H1 (cell line): ENCODE measurements at regions not wholly inside any gene's neighbourhood (a gene's known extent, or its start where the extent isn't known, plus 50 kb on each side); places are given as distances from the start of the nearest gene placed in this dataset.

Experiments
- BACH1 ChIP-seq: IDR thresholded peaks from 2 replicates; pipeline ENCODE4 v1.6.1; 2012; ENCODE audit warnings: low read length, improper control_type of control experiment
- BRCA1 ChIP-seq: IDR thresholded peaks from 2 replicates; pipeline ENCODE4 v1.6.1; 2012; ENCODE audit warnings: low read depth, low read length, improper control_type of control experiment
- CHD7 ChIP-seq: fragments of 300-600 bp; sonication (generic); IDR thresholded peaks from 2 replicates; pipeline ENCODE4 v1.7.1; 2012; ENCODE audit warnings: low read length, moderate library complexity, mild to moderate bottlenecking, inconsistent platforms; ENCODE audit not compliant: insufficient replicate concordance
- EP300 ChIP-seq, 2 experiments: IDR thresholded peaks; 1 replicate in 1 of 2; 2 replicates in 1 of 2; pipeline ENCODE4 v1.6.1; 2011 to 2012; ENCODE audit warnings: low read depth in 2 of 2, low read length in 2 of 2, mild to moderate bottlenecking in 2 of 2, borderline replicate concordance in 1 of 2, inconsistent platforms in 1 of 2, moderate library complexity in 1 of 2
- GABPA ChIP-seq: IDR thresholded peaks from 2 replicates; pipeline ENCODE4 v1.6.1; 2011; ENCODE audit warnings: mild to moderate bottlenecking, low read length, moderate library complexity, borderline replicate concordance; ENCODE audit not compliant: insufficient read depth
- GTF2F1 ChIP-seq: IDR thresholded peaks from 2 replicates; pipeline ENCODE4 v1.6.1; 2012; ENCODE audit warnings: low read depth, low read length, improper control_type of control experiment, borderline replicate concordance
- JUN ChIP-seq: IDR thresholded peaks from 2 replicates; pipeline ENCODE4 v1.6.1; 2011; ENCODE audit warnings: low read depth, mild to moderate bottlenecking, improper control_type of control experiment, low read length
- KDM5A ChIP-seq: fragments of 200-600 bp; IDR thresholded peaks from 2 replicates; pipeline ENCODE4 v1.7.1; 2012; ENCODE audit warnings: mild to moderate bottlenecking, low read length, inconsistent platforms, mixed read lengths
- MAFK ChIP-seq: IDR thresholded peaks from 2 replicates; pipeline ENCODE4 v1.6.1; 2012; ENCODE audit warnings: low read depth, mild to moderate bottlenecking, improper control_type of control experiment, low read length
- RAD21 ChIP-seq, 2 experiments: IDR thresholded peaks in 1 of 2; conservative IDR thresholded peaks in 1 of 2; 2 replicates each; pipeline ENCODE4 v1.6.1; 2011; ENCODE audit warnings: low read depth in 2 of 2, low read length in 2 of 2, improper control_type of control experiment in 1 of 2, inconsistent platforms in 1 of 2, mild to moderate bottlenecking in 1 of 2, moderate library complexity in 1 of 2
- SUZ12 ChIP-seq: fragments of 200-600 bp; sonication (generic); IDR thresholded peaks from 2 replicates; pipeline ENCODE4 v1.6.1; 2012; ENCODE audit warnings: mild to moderate bottlenecking, inconsistent platforms, low read length, moderate library complexity, mixed read lengths
- TAF1 ChIP-seq: IDR thresholded peaks from 2 replicates; pipeline ENCODE4 v1.6.1; 2011; ENCODE audit warnings: mild to moderate bottlenecking, low read depth, low read length

GRCh38 chr5:67974054-67974453, 241.5 kb upstream of the PIK3R1 start (continued):
- no peak for TF ChIP-seq CHD7
- no peak for TF ChIP-seq RAD21 (IDR thresholded peaks at IDR 0.05 in 1 of 2, conservative IDR thresholded peaks at IDR 0.05 in 1 of 2; ENCODE audit: low read depth in 2 of 2, low read length in 2 of 2)
- TF ChIP-seq GTF2F1: no peak
- no peak for TF ChIP-seq EP300 (IDR thresholded peaks at IDR 0.05; ENCODE audit: borderline replicate concordance in 1 of 2, low read depth in 2 of 2, low read length in 2 of 2)
- TF ChIP-seq JUN: no peak
- TF ChIP-seq MAFK: no peak
- no peak for TF ChIP-seq BRCA1
- no peak for TF ChIP-seq KDM5A
- TF ChIP-seq TAF1: no peak
- no peak for TF ChIP-seq SUZ12
- no peak for TF ChIP-seq BACH1
- no peak for TF ChIP-seq GABPA
